Left ventricle myocardium inferior (tissue), 1 donor: ENCODE measurements at regions not wholly inside any gene's neighbourhood (a gene's known extent, or its start where the extent isn't known, plus 50 kb on each side); places are given as distances from the start of the nearest gene placed in this dataset.
"Not testable (repeated sequence)": the region's sequence is repeated elsewhere in the genome, so short reads cannot be mapped to it uniquely, and the experiment has no call there.

Source experiments
- DNase-seq: peaks from one replicate; pipeline ENCODE4 v3.0.0-alpha.2; 2020
- H3K27ac ChIP-seq: fragments of 200-600 bp; replicated peaks from 2 replicates; pipeline ENCODE4 v1.8.0; 2021
- H3K27me3 ChIP-seq: fragments of 200-600 bp; 2 replicates; pipeline ENCODE4 v1.8.0; 2021; ENCODE audit warnings: low read depth
- H3K36me3 ChIP-seq: fragments of 200-600 bp; 2 replicates; pipeline ENCODE4 v1.8.0; 2021
- H3K4me1 ChIP-seq: fragments of 200-600 bp; 2 replicates; pipeline ENCODE4 v1.8.0; 2021
- H3K4me3 ChIP-seq: fragments of 200-600 bp; 2 replicates; pipeline ENCODE4 v1.8.0; 2021; ENCODE audit warnings: mild to moderate bottlenecking, moderate library complexity
- H3K9me3 ChIP-seq: fragments of 200-600 bp; replicated peaks from 2 replicates; pipeline ENCODE4 v1.8.0; 2021
- CTCF ChIP-seq: fragments of 200-600 bp; IDR thresholded peaks from 2 replicates; pipeline ENCODE4 v1.8.0; 2021; ENCODE audit warnings: antibody characterized with exemption, mild to moderate bottlenecking, borderline replicate concordance
- intact Hi-C: fragments of 100-400 bp; cut with micrococcal nuclease; formaldehyde crosslinking; loops from one replicate; pipeline ENCODE4 v1.11.0; 2022
- donor health status: DM: no; HTN: yes; CAD: no; lungs with severe emphysema.

- Histone ChIP-seq H3K27me3 (no peaks in the 10 kb centered on the region), H3K4me1 (peaks cover 19% of the 10 kb centered on the region), H3K4me3 (no peak overlapping the region), H3K36me3 (no peaks in the 10 kb centered on the region), H3K27ac (no peak overlapping the region), H3K9me3 (no peaks in the 10 kb centered on the region)
- no peak for DNase-seq
- intact Hi-C loops: no loop called here
- TF ChIP-seq CTCF: no peak
Measured at GRCh38 chr10:29699621-29700020, 64.8 kb upstream of the SVIL start.

- Histone ChIP-seq H3K27me3 (no peaks in the 10 kb centered on the region), H3K9me3 (no peaks in the 10 kb centered on the region), H3K4me3 (no peak overlapping the region), H3K36me3 (no peaks in the 10 kb centered on the region), H3K27ac (no peak overlapping the region), H3K4me1 (peaks cover 19% of the 10 kb centered on the region)
- DNase-seq: no peak
- TF ChIP-seq CTCF: no peak
- intact Hi-C loops: no loop called here
Measured at GRCh38 chr10:29698773-29699490, 64.2 kb upstream of the SVIL start.

GRCh38 chr10:29696581-29696980 lies 61.8 kb upstream of the SVIL start:
- DNase-seq, H3K27ac ChIP-seq, H3K36me3 ChIP-seq, intact Hi-C loops, H3K4me3 ChIP-seq, H3K27me3 ChIP-seq, H3K9me3 ChIP-seq: not testable (repeated sequence)
- H3K4me1 ChIP-seq: peaks cover 11% of the 10 kb centered on the region

GRCh38 chr10:29694121-29694520 lies 59.4 kb upstream of the SVIL start:
- Histone ChIP-seq H3K4me3 (no peak overlapping the region), H3K9me3 (no peaks in the 10 kb centered on the region), H3K27ac (no peak overlapping the region), H3K36me3 (no peaks in the 10 kb centered on the region), H3K4me1 (peaks cover 25% of the 10 kb centered on the region), H3K27me3 (no peaks in the 10 kb centered on the region)
- TF ChIP-seq CTCF: no peak
- intact Hi-C loops: no loop called here
- DNase-seq: no peak

GRCh38 chr10:29692121-29692539 lies 57.4 kb upstream of the SVIL start:
- Histone ChIP-seq H3K27ac (peak overlapping the region; percentile 58), H3K36me3 (no peaks in the 10 kb centered on the region), H3K4me1 (peaks cover 37% of the 10 kb centered on the region), H3K27me3 (no peaks in the 10 kb centered on the region), H3K9me3 (no peaks in the 10 kb centered on the region), H3K4me3 (peak overlapping the region; percentile 28)
- intact Hi-C loops: no loop called here
- TF ChIP-seq CTCF: no peak
- DNase-seq: no peak

GRCh38 chr10:29691564-29692072 lies 56.8 kb upstream of the SVIL start:
- no peaks in the 10 kb centered on the region for H3K36me3 ChIP-seq
- H3K4me1 ChIP-seq: peaks cover 37% of the 10 kb centered on the region
- peak overlapping the region; percentile 58 for H3K27ac ChIP-seq
- DNase-seq: no peak
- intact Hi-C loops: no loop called here
- no peaks in the 10 kb centered on the region for H3K9me3 ChIP-seq
- H3K27me3 ChIP-seq: no peaks in the 10 kb centered on the region
- TF ChIP-seq CTCF: no peak
- H3K4me3 ChIP-seq: peak overlapping the region; percentile 28
